CD4-positive, CD25-positive, alpha-beta regulatory T cell (primary cell): ENCODE measurements at regions not wholly inside any gene's neighbourhood (a gene's known extent, or its start where the extent isn't known, plus 50 kb on each side); places are given as distances from the start of the nearest gene placed in this dataset.

Experiments used
- ATAC-seq, 2 donors: fragments of 150-1000 bp; cut with Tn5 transposase; one replicate each; pipeline ENCODE4 v1.10.0; 2021; ENCODE audit warnings: low read depth in 2 of 2, moderate number of reproducible peaks in 2 of 2, moderate library complexity in 1 of 2
- DNase-seq, 3 donors: peaks; one replicate each; pipeline versions ENCODE4 v3.0.0 to v3.0.0-alpha.2; 2012 to 2022; ENCODE audit warnings: mixed read lengths in 1 of 3
- H3K27ac ChIP-seq: one replicate; pipeline ENCODE4 v1.7.0; 2013; ENCODE audit warnings: mild to moderate bottlenecking, low read length; ENCODE audit not compliant: insufficient read depth, poor library complexity, severe bottlenecking
- H3K27me3 ChIP-seq: one replicate; pipeline ENCODE4 v1.7.0; 2013; ENCODE audit warnings: low read length; ENCODE audit not compliant: control insufficient read depth, insufficient read depth
- H3K36me3 ChIP-seq: one replicate; pipeline ENCODE4 v1.7.0; 2013; ENCODE audit warnings: mild to moderate bottlenecking, low read length, moderate library complexity; ENCODE audit not compliant: control insufficient read depth, insufficient read depth
- H3K4me1 ChIP-seq: 2 replicates; pipeline ENCODE4 v1.7.0; 2013; ENCODE audit warnings: mild to moderate bottlenecking, low read length; ENCODE audit not compliant: insufficient read depth, control insufficient read depth, poor library complexity, severe bottlenecking
- H3K4me3 ChIP-seq: one replicate; pipeline ENCODE4 v1.7.0; 2013; ENCODE audit warnings: low read depth, mild to moderate bottlenecking, low read length, moderate library complexity
- H3K9me3 ChIP-seq, 2 experiments: 1 replicate in 1 of 2; 2 replicates in 1 of 2; pipeline ENCODE4 v1.7.0; 2013; ENCODE audit warnings: low read length in 2 of 2, mild to moderate bottlenecking in 1 of 2, moderate library complexity in 1 of 2; ENCODE audit not compliant: control insufficient read depth in 2 of 2
- H3K27ac Mint-ChIP-seq, 3 donors: one replicate each; pipeline ENCODE4 v1.8.0; 2020 to 2022; ENCODE audit warnings: mild to moderate bottlenecking in 3 of 3, mixed read lengths in 3 of 3, moderate library complexity in 2 of 3
- H3K27me3 Mint-ChIP-seq: one replicate; pipeline ENCODE4 v1.8.0; 2022; ENCODE audit warnings: mild to moderate bottlenecking, mixed read lengths
- H3K36me3 Mint-ChIP-seq: one replicate; pipeline ENCODE4 v1.8.0; 2020; ENCODE audit warnings: mixed read lengths
- H3K4me1 Mint-ChIP-seq, 4 donors: one replicate each; pipeline ENCODE4 v1.8.0; 2020 to 2022; ENCODE audit warnings: mixed read lengths in 4 of 4, mild to moderate bottlenecking in 1 of 4
- H3K4me3 Mint-ChIP-seq, 4 donors: one replicate each; pipeline ENCODE4 v1.8.0; 2020 to 2022; ENCODE audit warnings: mild to moderate bottlenecking in 4 of 4, mixed read lengths in 4 of 4, moderate library complexity in 3 of 4
- H3K9me3 Mint-ChIP-seq, 7 donors: one replicate each; pipeline ENCODE4 v1.8.0; 2020 to 2022; ENCODE audit warnings: mixed read lengths in 7 of 7, mild to moderate bottlenecking in 3 of 7, moderate library complexity in 2 of 7

GRCh38 chrX:143455046-143455445 is 62.2 kb downstream of the SPANXN3 start:
- Histone ChIP-seq H3K27me3 (no peaks in the 10 kb centered on the region), H3K27ac (no peak overlapping the region), H3K4me1 (no peaks in the 10 kb centered on the region), H3K9me3 (peaks cover 0 to 2% of the 10 kb centered on the region in 2 experiments), H3K36me3 (no peaks in the 10 kb centered on the region), H3K4me3 (no peak overlapping the region)
- Mint-ChIP-seq H3K36me3 (no peaks in the 10 kb centered on the region), H3K27me3 (no peaks in the 10 kb centered on the region), H3K9me3 (peaks cover 0 to 4% (median 0%) of the 10 kb centered on the region in 7 donors), H3K4me1 (no peaks in the 10 kb centered on the region), H3K4me3 (no peak overlapping the region), H3K27ac (no peak overlapping the region)
- ATAC-seq (no peak), DNase-seq (no peak)

GRCh38 chrX:143437439-143437838 is 79.8 kb downstream of the SPANXN3 start:
- no peak overlapping the region for H3K27ac ChIP-seq
- ATAC-seq (no peak), DNase-seq (no peak)
- no peaks in the 10 kb centered on the region for H3K4me1 ChIP-seq
- Mint-ChIP-seq H3K27ac (no peak overlapping the region), H3K4me3 (no peak overlapping the region), H3K36me3 (no peaks in the 10 kb centered on the region), H3K4me1 (no peaks in the 10 kb centered on the region), H3K9me3 (peaks cover 0 to 12% (median 0%) of the 10 kb centered on the region in 7 donors), H3K27me3 (no peaks in the 10 kb centered on the region)
- H3K36me3 ChIP-seq = no peaks in the 10 kb centered on the region
- H3K4me3 ChIP-seq = no peak overlapping the region
- H3K27me3 ChIP-seq = no peaks in the 10 kb centered on the region
- no peaks in the 10 kb centered on the region for H3K9me3 ChIP-seq

GRCh38 chrX:143435916-143436315 is 81.4 kb downstream of the SPANXN3 start:
- H3K27ac Mint-ChIP-seq = no peak overlapping the region
- H3K27me3 ChIP-seq = no peaks in the 10 kb centered on the region
- DNase-seq = no peak
- peaks cover 0 to 1% (median 0%) of the 10 kb centered on the region in 7 donors for H3K9me3 Mint-ChIP-seq
- H3K36me3 ChIP-seq = no peaks in the 10 kb centered on the region
- H3K4me3 ChIP-seq = no peak overlapping the region
- H3K4me1 Mint-ChIP-seq = no peaks in the 10 kb centered on the region
- no peak for ATAC-seq
- H3K9me3 ChIP-seq = no peaks in the 10 kb centered on the region
- no peak overlapping the region for H3K27ac ChIP-seq
- H3K4me1 ChIP-seq = no peaks in the 10 kb centered on the region
- no peaks in the 10 kb centered on the region for H3K36me3 Mint-ChIP-seq
- no peak overlapping the region for H3K4me3 Mint-ChIP-seq
- H3K27me3 Mint-ChIP-seq = no peaks in the 10 kb centered on the region

GRCh38 chrX:143429811-143430210 is 87.5 kb downstream of the SPANXN3 start:
- Histone ChIP-seq H3K9me3 (peaks cover 0 to 1% of the 10 kb centered on the region in 2 experiments), H3K27me3 (no peaks in the 10 kb centered on the region), H3K4me3 (no peak overlapping the region), H3K4me1 (no peaks in the 10 kb centered on the region), H3K27ac (no peak overlapping the region), H3K36me3 (no peaks in the 10 kb centered on the region)
- Mint-ChIP-seq H3K27me3 (no peaks in the 10 kb centered on the region), H3K4me3 (no peak overlapping the region), H3K36me3 (no peaks in the 10 kb centered on the region), H3K9me3 (peaks cover 0 to 4% (median 0%) of the 10 kb centered on the region in 7 donors), H3K27ac (no peak overlapping the region), H3K4me1 (no peaks in the 10 kb centered on the region)
- DNase-seq (no peak), ATAC-seq (no peak)

- no peaks in the 10 kb centered on the region for H3K4me1 Mint-ChIP-seq
Measured at GRCh38 chrX:143429131-143429530, 88.1 kb downstream of the SPANXN3 start.

GRCh38 chrX:143401160-143401559 is 116.1 kb downstream of the SPANXN3 start:
- Histone ChIP-seq H3K27me3 (no peaks in the 10 kb centered on the region), H3K4me3 (no peak overlapping the region), H3K27ac (no peak overlapping the region), H3K36me3 (no peaks in the 10 kb centered on the region), H3K9me3 (peaks cover 0 to 2% of the 10 kb centered on the region in 2 experiments), H3K4me1 (no peaks in the 10 kb centered on the region)
- ATAC-seq (no peak), DNase-seq (no peak)
- Mint-ChIP-seq H3K27ac (no peak overlapping the region), H3K4me1 (no peaks in the 10 kb centered on the region), H3K36me3 (no peaks in the 10 kb centered on the region), H3K4me3 (no peak overlapping the region), H3K9me3 (peaks cover 0 to 4% (median 0%) of the 10 kb centered on the region in 7 donors), H3K27me3 (no peaks in the 10 kb centered on the region)

More at GRCh38 chrX:143429131-143429530, 88.1 kb downstream of the SPANXN3 start:
- ATAC-seq (no peak), DNase-seq (no peak)
- Mint-ChIP-seq H3K36me3 (no peaks in the 10 kb centered on the region), H3K27ac (no peak overlapping the region), H3K27me3 (no peaks in the 10 kb centered on the region), H3K4me3 (no peak overlapping the region), H3K9me3 (peaks cover 0 to 3% (median 0%) of the 10 kb centered on the region in 7 donors)
- Histone ChIP-seq H3K4me3 (no peak overlapping the region), H3K36me3 (no peaks in the 10 kb centered on the region), H3K27me3 (no peaks in the 10 kb centered on the region), H3K27ac (no peak overlapping the region), H3K4me1 (no peaks in the 10 kb centered on the region), H3K9me3 (peaks cover 0 to 1% of the 10 kb centered on the region in 2 experiments)

- Histone ChIP-seq H3K36me3 (no peaks in the 10 kb centered on the region), H3K27me3 (no peaks in the 10 kb centered on the region), H3K27ac (no peak overlapping the region), H3K4me3 (no peak overlapping the region), H3K9me3 (no peaks in the 10 kb centered on the region), H3K4me1 (no peaks in the 10 kb centered on the region)
- Mint-ChIP-seq H3K9me3 (peaks cover 0 to 26% (median 4%) of the 10 kb centered on the region in 7 donors), H3K4me1 (no peaks in the 10 kb centered on the region), H3K36me3 (no peaks in the 10 kb centered on the region), H3K27me3 (no peaks in the 10 kb centered on the region), H3K27ac (no peak overlapping the region), H3K4me3 (no peak overlapping the region)
- DNase-seq = no peak
- no peak for ATAC-seq
Measured at GRCh38 chrX:143378851-143379250, 138.4 kb downstream of the SPANXN3 start.

- H3K27me3 Mint-ChIP-seq = no peaks in the 10 kb centered on the region
- H3K4me3 Mint-ChIP-seq = no peak overlapping the region
- H3K4me1 ChIP-seq = no peaks in the 10 kb centered on the region
- H3K36me3 ChIP-seq = no peaks in the 10 kb centered on the region
- DNase-seq (no peak), ATAC-seq (no peak)
- H3K36me3 Mint-ChIP-seq = no peaks in the 10 kb centered on the region
- H3K9me3 ChIP-seq = no peaks in the 10 kb centered on the region
- H3K4me3 ChIP-seq = no peak overlapping the region
- H3K27ac ChIP-seq = no peak overlapping the region
- H3K27me3 ChIP-seq = no peaks in the 10 kb centered on the region
- no peak overlapping the region for H3K27ac Mint-ChIP-seq
- H3K4me1 Mint-ChIP-seq = no peaks in the 10 kb centered on the region
- peaks cover 0 to 4% (median 1%) of the 10 kb centered on the region in 7 donors for H3K9me3 Mint-ChIP-seq
Measured at GRCh38 chrX:143363419-143363818, 153.9 kb downstream of the SPANXN3 start.
